NT2/D1 (cell line): ENCODE measurements at regions not wholly inside any gene's neighbourhood (a gene's known extent, or its start where the extent isn't known, plus 50 kb on each side); places are given as distances from the start of the nearest gene placed in this dataset.

Experiments
- YY1 ChIP-seq: IDR thresholded peaks from 2 replicates; pipeline ENCODE4 v1.6.1; 2011; ENCODE audit not compliant: insufficient read length, insufficient read depth
- ZNF274 ChIP-seq: IDR thresholded peaks from 2 replicates; pipeline ENCODE4 v1.6.1; 2011; ENCODE audit warnings: mild to moderate bottlenecking, low read depth, low read length

DNA sequence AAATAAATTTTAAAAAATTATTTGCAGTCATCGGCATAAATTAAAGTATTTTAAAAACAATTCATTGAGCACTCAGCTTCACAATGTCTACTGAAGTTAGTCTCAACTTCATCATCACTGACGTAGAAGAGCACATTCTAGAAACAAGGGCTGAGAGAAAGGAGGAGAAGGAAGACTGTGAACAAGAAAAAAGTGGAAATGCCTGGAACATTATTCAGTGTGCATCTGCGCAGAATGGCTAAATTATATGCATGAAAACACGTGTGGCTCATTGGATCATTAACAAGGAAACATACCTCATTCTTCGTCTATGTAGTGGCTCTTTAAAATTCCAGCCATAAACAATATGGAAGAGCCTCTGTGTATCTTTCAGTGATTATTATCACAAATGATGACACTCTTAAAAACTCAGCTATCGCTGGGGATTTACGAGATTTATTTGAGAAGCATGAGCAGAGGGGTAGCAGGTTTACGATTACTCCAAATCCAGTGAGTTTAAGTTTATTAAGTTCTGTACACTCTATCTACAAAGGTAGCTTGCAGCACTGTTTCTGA lies 404.2 kb upstream of the CDIN1 start:
- TF ChIP-seq ZNF274 (no peak), YY1 (no peak)
